HUDEP-2 (cell line): ENCODE measurements at regions not wholly inside any gene's neighbourhood (a gene's known extent, or its start where the extent isn't known, plus 50 kb on each side); places are given as distances from the start of the nearest gene placed in this dataset.

Experiments used
- DNase-seq, 76 experiments: peaks; one replicate each; lab custom pipeline; 2025; ENCODE audit not compliant: unreplicated experiment in 76 of 76; lab: John Stamatoyannopoulos, UW

DNA sequence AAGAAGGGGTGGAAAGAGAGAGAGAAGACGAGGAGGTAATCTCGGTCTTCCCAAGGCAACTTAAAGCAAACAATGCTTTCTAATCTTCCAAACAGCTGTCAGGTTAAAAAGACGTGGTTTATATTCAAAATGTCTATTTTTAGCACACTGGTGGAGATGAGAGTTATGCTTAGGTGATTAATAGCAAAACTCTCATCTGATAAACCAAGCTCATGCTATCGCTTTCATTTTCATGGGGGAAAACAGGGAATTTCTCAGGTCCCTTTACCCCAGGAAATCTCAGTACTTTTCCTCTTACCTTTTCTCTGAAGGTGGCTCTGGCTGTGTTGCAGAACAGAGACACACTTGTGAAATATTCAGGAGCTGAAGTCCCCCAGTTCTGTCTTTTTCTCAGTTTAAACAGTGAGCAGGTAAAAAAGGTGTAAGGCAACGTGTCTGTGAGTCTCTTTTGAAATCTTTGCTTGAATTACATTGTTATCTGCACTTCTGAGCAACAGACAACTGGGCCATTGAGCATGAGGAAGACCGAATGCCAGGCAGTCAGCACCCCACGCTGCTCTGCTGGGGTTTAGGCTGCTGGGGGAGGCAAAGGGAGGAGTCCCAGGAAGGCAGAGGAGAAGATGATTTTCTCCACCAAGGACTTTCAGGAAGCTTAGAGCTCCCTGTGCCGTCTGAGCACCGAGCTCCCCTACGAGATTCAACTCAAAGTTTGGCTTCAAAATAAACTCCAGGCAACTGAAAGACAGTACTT, 759.3 kb downstream of the BCL11B start:
- DNase-seq = no peak

GRCh38 chr14:98513558-98513957, 758.4 kb downstream of the BCL11B start:
- DNase-seq = no peak

DNA sequence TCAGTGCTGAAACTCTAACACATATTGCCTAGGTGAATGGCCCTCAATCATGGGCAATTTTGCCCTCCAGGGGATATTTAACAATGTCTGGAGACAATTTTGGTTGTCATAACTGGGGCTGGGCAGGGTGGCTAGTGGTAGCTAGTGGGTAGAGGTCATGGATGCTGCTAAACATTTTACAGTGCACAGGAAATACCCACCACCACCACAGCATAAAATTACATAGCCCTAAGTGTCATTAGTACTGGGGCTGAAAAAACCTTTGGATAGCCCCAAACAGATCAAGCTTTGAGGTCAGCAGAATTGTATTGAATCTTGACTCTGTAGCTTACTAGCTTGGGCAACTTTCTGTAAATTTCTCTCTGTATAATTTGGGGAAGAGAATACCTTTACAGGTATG, 758.0 kb downstream of the BCL11B start:
- DNase-seq = no peak

DNA sequence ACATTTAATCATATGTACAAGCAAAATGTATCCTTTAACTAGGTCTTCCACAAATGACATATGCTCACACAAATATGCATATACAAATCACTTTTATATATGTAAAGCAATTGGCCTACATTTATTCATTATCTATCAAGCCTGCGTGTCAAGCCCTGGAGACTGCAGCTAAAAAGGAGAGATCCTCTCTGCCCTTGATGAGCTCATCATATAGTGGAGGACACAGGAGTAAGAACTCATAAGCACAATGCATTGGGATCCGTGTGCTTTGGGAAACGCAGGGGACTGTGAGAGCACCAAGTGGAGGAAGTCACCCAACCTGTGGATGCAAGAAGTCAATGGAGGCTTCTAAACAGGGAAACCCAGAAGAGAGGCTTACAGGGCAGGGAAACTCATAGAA, 735.7 kb downstream of the BCL11B start:
- no peak for DNase-seq

GRCh38 chr14:98542316-98542715, 729.7 kb downstream of the BCL11B start:
- DNase-seq = no peak

- no peak for DNase-seq
Observed at GRCh38 chr14:98543074-98543473, 728.9 kb downstream of the BCL11B start.

GRCh38 chr14:98544174-98544573, 727.8 kb downstream of the BCL11B start:
- no peak for DNase-seq

- DNase-seq = no peak
Observed at GRCh38 chr14:98545181-98545580, 726.8 kb downstream of the BCL11B start.

DNA sequence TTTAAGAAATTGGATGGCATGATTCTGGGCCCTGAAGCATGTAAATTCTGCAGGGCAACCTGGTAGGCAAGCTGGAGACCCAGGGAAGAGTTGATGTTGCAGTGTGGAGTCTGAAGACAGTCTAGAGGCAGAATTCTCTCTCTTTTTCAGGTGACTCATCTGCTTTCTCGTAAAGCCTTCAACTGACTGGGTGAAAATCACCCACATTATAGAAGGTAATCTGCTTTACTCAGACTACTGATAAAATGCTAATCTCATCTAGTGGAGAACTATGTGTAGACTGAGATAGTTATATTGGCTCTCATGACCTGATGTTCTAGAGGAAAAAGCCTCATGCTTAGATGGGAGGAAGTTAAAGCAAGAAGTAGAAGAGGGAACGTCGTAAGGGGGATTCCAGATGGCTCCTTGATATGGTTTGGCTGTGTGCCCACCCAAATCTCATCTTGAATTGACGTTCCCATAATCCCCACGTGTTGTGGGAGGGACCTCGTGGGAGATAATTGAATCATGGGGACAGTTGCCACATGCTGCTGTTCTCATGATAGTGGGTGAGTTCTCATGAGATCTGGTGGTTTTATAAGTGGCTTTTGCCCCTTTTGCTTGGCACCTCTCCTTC, 723.8 kb downstream of the BCL11B start:
- DNase-seq = peak in 9 of 76 experiments; percentile 2 to 13 (median 3)

- DNase-seq = no peak
Observed at GRCh38 chr14:98551028-98551427, 721.0 kb downstream of the BCL11B start.

GRCh38 chr14:98555440-98555839, 716.6 kb downstream of the BCL11B start:
- DNase-seq = no peak

DNA sequence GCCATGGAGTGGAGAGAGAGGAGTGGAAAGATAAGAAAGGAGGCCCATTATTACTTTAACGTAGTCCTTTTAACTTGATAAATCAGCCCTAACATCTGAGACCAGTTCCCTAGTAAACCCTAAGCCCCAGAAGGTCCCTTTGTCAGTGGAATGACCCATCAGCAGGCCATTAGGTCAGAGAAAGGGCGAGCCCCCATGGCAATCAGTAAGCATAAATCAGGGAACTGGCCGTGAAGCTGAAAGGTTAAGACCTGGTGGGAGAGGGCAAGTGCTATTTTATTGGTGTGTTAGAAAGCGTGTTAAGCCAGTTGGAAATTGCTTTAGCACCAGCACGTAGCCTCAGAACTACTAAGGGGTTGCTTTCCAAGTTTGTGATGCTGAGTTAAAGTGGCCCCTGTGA, 708.0 kb downstream of the BCL11B start:
- no peak for DNase-seq

DNA sequence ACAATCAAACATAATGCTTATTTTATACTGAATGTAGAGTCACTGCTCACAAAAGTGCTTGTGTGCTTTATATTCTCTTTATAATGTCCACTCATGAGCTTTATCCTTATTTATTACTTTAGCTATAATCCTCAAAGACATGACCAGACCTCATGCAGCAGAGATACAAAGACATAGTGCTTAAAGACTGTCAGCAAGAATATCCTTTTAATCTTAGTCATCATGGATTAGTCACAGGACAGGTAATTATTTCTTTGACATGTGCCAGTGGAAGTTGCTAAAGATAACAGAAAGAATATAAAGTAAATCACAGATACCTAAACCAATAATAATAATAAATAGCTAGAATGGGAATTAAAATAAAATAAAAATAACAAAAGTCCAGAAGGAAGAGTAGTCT, 707.5 kb downstream of the BCL11B start:
- no peak for DNase-seq

GRCh38 chr14:98571104-98571503, 700.9 kb downstream of the BCL11B start:
- DNase-seq = no peak

- DNase-seq = no peak
Observed at GRCh38 chr14:98573082-98573481, 698.9 kb downstream of the BCL11B start.

- no peak for DNase-seq
Observed at GRCh38 chr14:98576463-98576862, 695.5 kb downstream of the BCL11B start.

DNA sequence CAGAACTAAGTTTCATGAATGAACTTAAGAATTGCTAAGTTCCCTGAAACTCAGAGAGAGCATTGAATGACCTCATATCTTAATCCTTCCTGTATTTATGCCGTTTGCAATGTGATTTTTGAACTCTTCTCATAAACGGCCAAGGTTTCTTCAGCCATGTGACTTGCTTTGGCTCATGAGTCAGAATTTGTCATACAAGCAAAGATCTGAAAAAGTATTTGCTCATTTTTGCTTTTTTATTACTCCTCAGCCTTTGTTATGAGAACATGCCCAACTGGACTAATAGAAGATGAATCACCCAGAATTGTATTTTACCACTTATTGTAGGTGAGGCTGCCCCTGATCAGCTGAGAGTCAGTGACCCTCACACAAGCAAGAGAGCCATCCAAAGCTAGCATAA, 693.8 kb downstream of the BCL11B start:
- no peak for DNase-seq

GRCh38 chr14:98579140-98579539, 692.9 kb downstream of the BCL11B start:
- DNase-seq = no peak

- peak in 4 of 76 experiments; percentile 1 to 18 (median 3) for DNase-seq
Observed at GRCh38 chr14:98580131-98580678, 691.8 kb downstream of the BCL11B start.

DNA sequence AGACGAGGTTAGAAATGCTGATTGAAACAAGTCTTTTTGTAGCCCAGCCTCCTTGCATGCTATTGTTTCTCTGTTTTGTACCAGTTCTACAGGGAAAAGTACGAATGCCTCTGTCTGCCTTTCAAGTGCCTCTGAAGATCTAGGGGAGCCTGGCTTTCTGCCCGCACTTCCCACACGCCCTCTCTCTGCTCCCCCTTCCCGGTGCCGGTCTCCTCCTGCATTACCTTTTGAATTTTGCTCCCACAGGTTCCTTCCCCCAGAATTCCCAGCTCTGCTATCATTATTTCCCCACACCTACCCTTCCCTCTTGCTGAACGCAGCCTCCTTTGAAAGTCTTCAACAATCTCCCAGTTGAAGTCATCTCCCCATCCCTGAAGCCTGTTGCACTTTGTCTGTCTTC, 689.7 kb downstream of the BCL11B start:
- no peak for DNase-seq

- no peak for DNase-seq
Observed at GRCh38 chr14:98591161-98591560, 680.8 kb downstream of the BCL11B start.

DNA sequence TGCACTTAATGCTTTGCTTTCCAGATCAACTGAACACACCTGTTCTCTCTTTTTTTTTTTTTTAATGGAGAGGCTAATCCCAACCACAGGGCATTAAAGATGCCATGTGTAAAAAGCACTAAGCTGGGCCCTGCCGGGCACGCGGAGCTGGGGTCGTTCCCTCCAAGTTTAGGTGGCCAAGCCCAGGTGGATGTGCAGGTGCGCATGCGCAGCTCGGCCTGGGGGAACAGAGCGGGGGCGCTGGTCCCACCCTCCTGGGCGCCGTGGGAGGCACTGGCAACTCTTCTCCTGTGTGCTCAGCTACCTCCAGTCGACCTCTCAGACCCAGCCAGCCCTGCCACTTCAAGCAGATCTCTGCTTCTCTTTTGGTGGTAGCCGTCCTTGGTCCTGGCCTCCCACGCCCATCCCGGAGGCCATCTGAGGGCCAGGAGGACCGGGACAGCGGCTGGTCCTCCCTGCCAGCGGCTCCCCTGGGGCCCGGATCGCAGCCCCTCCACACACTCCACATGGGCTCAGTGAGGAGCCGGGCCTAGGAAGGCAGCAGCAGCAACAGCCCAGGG, 679.3 kb downstream of the BCL11B start:
- DNase-seq = no peak
